K562 (cell line): ENCODE measurements at regions not wholly inside any gene's neighbourhood (a gene's known extent, or its start where the extent isn't known, plus 50 kb on each side); places are given as distances from the start of the nearest gene placed in this dataset.
A peak's percentile ranks its signal among the peaks of the same experiment; 100 is the strongest.

Experiments used
- ATAC-seq: fragments of 200-7000 bp; cut with Tn5 transposase; 3 replicates; pipeline ENCODE4 v1.9.1; 2020; ENCODE audit warnings: moderate library complexity
- BruUV-seq: library from RNA; stranded (reverse); fragments of 400-500 nt; replicated peaks from 2 replicates; lab custom pipeline; 2021; lab: Mats Ljungman, UMichigan
- CTCF ChIA-PET: fragments of 300-600 bp; formaldehyde crosslinking; extraction: SDS; loops from one replicate; lab custom pipeline; 2021; ENCODE audit warnings: low intra/inter-chr PET ratio; lab: Yijun Ruan, JAX
- POLR2A ChIA-PET: fragments of 300-600, 350-650 bp; sonication (Branson Sonifier 250); formaldehyde crosslinking; extraction: SDS; loops from one replicate; lab custom pipeline; 2021; ENCODE audit warnings: antibody characterized with exemption, inconsistent platforms; lab: Yijun Ruan, JAX
- DNase-seq, 4 experiments: peaks; one replicate each; pipeline versions ENCODE4 v3.0.0 to v3.0.0-alpha.2; 2011 to 2018; ENCODE audit warnings: low spot score in 3 of 4, mixed read lengths in 3 of 4; ENCODE audit errors: extremely low read depth in 1 of 4
- FAIRE-seq: peaks from 2 replicates; lab custom pipeline; 2011; peaks lifted over from hg19 to GRCh38; lab: Jason Lieb, UNC
- H2AFZ ChIP-seq: 2 replicates; pipeline ENCODE4 v1.6.0; 2011; ENCODE audit warnings: low read depth, low read length, control low read depth, inconsistent platforms
- H3K27ac ChIP-seq: fragments of 200-600 bp; 3 replicates; pipeline ENCODE4 v1.8.0; 2011; ENCODE audit warnings: low read depth, mild to moderate bottlenecking, control low read depth, inconsistent platforms, low read length, moderate library complexity, mixed read lengths; ENCODE audit errors: extremely low read depth
- H3K27me3 ChIP-seq, 2 experiments: fragments of 300-600 bp in 1 of 2; 2 replicates in 1 of 2; 3 replicates in 1 of 2; pipeline versions ENCODE4 v1.6.0 to v1.8.0; 2011; ENCODE audit warnings: inconsistent platforms in 2 of 2, low read length in 2 of 2, mild to moderate bottlenecking in 1 of 2, mixed read lengths in 1 of 2, moderate library complexity in 1 of 2; ENCODE audit not compliant: control insufficient read depth in 2 of 2, insufficient read depth in 2 of 2
- H3K36me3 ChIP-seq: fragments of 300-600 bp; 3 replicates; pipeline ENCODE4 v1.8.0; 2011; ENCODE audit warnings: mild to moderate bottlenecking, low read length, inconsistent platforms; ENCODE audit not compliant: control insufficient read depth, insufficient read depth
- H3K4me1 ChIP-seq, 2 experiments: fragments of 200-600 bp in 1 of 2; replicated peaks in 1 of 2; 2 replicates in 1 of 2; 3 replicates in 1 of 2; pipeline versions ENCODE4 v1.5.1 to v1.8.0; 2011; ENCODE audit warnings: inconsistent platforms in 2 of 2, low read length in 2 of 2, mild to moderate bottlenecking in 1 of 2, mixed read lengths in 1 of 2, moderate library complexity in 1 of 2; ENCODE audit not compliant: control insufficient read depth in 2 of 2, insufficient read depth in 2 of 2
- H3K4me2 ChIP-seq: 2 replicates; pipeline ENCODE4 v1.6.1; 2011; ENCODE audit warnings: low read length, control low read depth, inconsistent platforms, mixed read lengths; ENCODE audit not compliant: insufficient read depth
- H3K4me3 ChIP-seq: fragments of 200-600 bp; sonication (generic), shearing (Covaris generic); 2 replicates; pipeline ENCODE4 v1.5.1; 2016; ENCODE audit warnings: control low read depth, inconsistent platforms
- H3K79me2 ChIP-seq: fragments of 200-600 bp; 3 replicates; pipeline ENCODE4 v1.8.0; 2011; ENCODE audit warnings: low read length, inconsistent platforms; ENCODE audit not compliant: control insufficient read depth, insufficient read depth
- H3K9ac ChIP-seq, 2 experiments: 2 replicates each; pipeline versions ENCODE4 v1.6.0 to v1.6.1; 2011; ENCODE audit warnings: low read depth in 2 of 2, low read length in 2 of 2, control low read depth in 1 of 2, inconsistent platforms in 1 of 2, mild to moderate bottlenecking in 1 of 2, mixed read lengths in 1 of 2; ENCODE audit not compliant: insufficient read depth in 1 of 2
- H3K9me1 ChIP-seq: one replicate; pipeline ENCODE4 v1.6.0; 2011; ENCODE audit warnings: inconsistent platforms, mild to moderate bottlenecking, low read length, moderate library complexity; ENCODE audit not compliant: control insufficient read depth, insufficient read depth
- H3K9me3 ChIP-seq: replicated peaks from 2 replicates; pipeline ENCODE4 v1.5.1; 2011; ENCODE audit warnings: low read depth, low read length, inconsistent platforms; ENCODE audit not compliant: control insufficient read depth, insufficient read depth
- H4K20me1 ChIP-seq: replicated peaks from 2 replicates; pipeline ENCODE4 v1.6.1; 2011; ENCODE audit warnings: low read length, inconsistent platforms, mixed read lengths; ENCODE audit not compliant: control insufficient read depth, insufficient read depth
- ARHGAP35 ChIP-seq: fragments of 450-650 bp; IDR thresholded peaks from 2 replicates; pipeline ENCODE4 v1.6.1; 2018; ENCODE audit not compliant: partially characterized antibody
- BRF1 ChIP-seq: IDR thresholded peaks from 3 replicates; pipeline ENCODE4 v1.6.1; 2011; ENCODE audit warnings: borderline replicate concordance, mild to moderate bottlenecking; ENCODE audit not compliant: insufficient read length; ENCODE audit errors: extremely low read depth
- EZH2 ChIP-seq: IDR thresholded peaks from 2 replicates; pipeline ENCODE4 v1.6.1; 2012; ENCODE audit warnings: low read depth, mild to moderate bottlenecking, inconsistent platforms, low read length, borderline replicate concordance
- FOXO4 ChIP-seq: fragments of 450-650 bp; formaldehyde crosslinking; IDR thresholded peaks from 2 replicates; pipeline ENCODE4 v1.4.0; 2020; ENCODE audit warnings: mild to moderate bottlenecking, moderate library complexity
- HBP1 ChIP-seq: fragments of 450-650 bp; formaldehyde crosslinking; IDR thresholded peaks from 2 replicates; pipeline ENCODE4 v1.4.0; 2022; ENCODE audit warnings: missing genetic modification characterization
- HDAC1 ChIP-seq, 2 experiments: fragments of 450-650 bp; IDR thresholded peaks; 2 replicates each; pipeline ENCODE4 v1.6.1; 2016 to 2017; ENCODE audit warnings: inconsistent platforms in 1 of 2, mild to moderate bottlenecking in 1 of 2, moderate library complexity in 1 of 2
- HNRNPK ChIP-seq: fragments of 200-400 bp; formaldehyde crosslinking; IDR thresholded peaks from one replicate; pipeline ENCODE4 v1.6.1; 2018; ENCODE audit warnings: mild to moderate bottlenecking, low read depth, low read length; ENCODE audit not compliant: poor library complexity, severe bottlenecking
- POLR2B ChIP-seq: fragments of 450-650 bp; IDR thresholded peaks from 2 replicates; pipeline ENCODE4 v1.6.1; 2018; ENCODE audit warnings: low read depth; ENCODE audit not compliant: partially characterized antibody
- RUNX1 ChIP-seq: sonication (generic); IDR thresholded peaks from 2 replicates; pipeline ENCODE4 v1.6.1; 2016; ENCODE audit warnings: antibody characterized with exemption, low read depth
- SOX6 ChIP-seq: fragments of 450-650 bp; IDR thresholded peaks from 2 replicates; pipeline ENCODE4 v1.6.1; 2014; ENCODE audit warnings: mild to moderate bottlenecking
- TAF9B ChIP-seq: fragments of 450-650 bp; IDR thresholded peaks from 2 replicates; pipeline ENCODE4 v1.6.1; 2018; ENCODE audit warnings: mild to moderate bottlenecking; ENCODE audit not compliant: partially characterized antibody
- USF2 ChIP-seq: sonication (generic); formaldehyde crosslinking; IDR thresholded peaks from 2 replicates; pipeline ENCODE4 v1.5.0; 2020; ENCODE audit warnings: missing genetic modification reagents
- ZNF57 ChIP-seq: fragments of 450-650 bp; formaldehyde crosslinking; IDR thresholded peaks from 2 replicates; pipeline ENCODE4 v1.4.0; 2020; ENCODE audit warnings: mild to moderate bottlenecking, moderate library complexity
- WGBS: fragments of 100-300 bp; shearing (Covaris generic); methylation state at CpG from one replicate; pipeline ENCODE4 v1.1.6; 2016; ENCODE audit warnings: low coverage, mixed read lengths; ENCODE audit not compliant: insufficient coverage; ENCODE audit errors: missing lambda C conversion rate; 5-methylcytosine and 5-hydroxymethylcytosine counted together
- in situ Hi-C: fragments of 300-500 bp; cut with MboI; formaldehyde crosslinking; loops from 4 replicates; pipeline ENCODE4 v1.15.0; 2018; ENCODE audit warnings: inconsistent platforms, mixed read lengths
- intact Hi-C: fragments of 100-400 bp; cut with micrococcal nuclease; formaldehyde crosslinking; loops from 2 replicates; pipeline ENCODE4 v1.14.2; 2022
- TF ChIP-seq, protein P1 (sequence below): fragments of 250-450 bp; sonication (Bioruptor Pico); IDR thresholded peaks from 2 replicates; pipeline ENCODE4 v1.9.0; 2021; ENCODE audit warnings: mild to moderate bottlenecking, inconsistent platforms
- TF ChIP-seq, protein P2 (sequence below): fragments of 250-450 bp; sonication (Bioruptor Pico); IDR thresholded peaks from 2 replicates; pipeline ENCODE4 v1.8.0; 2022; ENCODE audit warnings: moderate library complexity, mild to moderate bottlenecking, inconsistent platforms

DNA sequence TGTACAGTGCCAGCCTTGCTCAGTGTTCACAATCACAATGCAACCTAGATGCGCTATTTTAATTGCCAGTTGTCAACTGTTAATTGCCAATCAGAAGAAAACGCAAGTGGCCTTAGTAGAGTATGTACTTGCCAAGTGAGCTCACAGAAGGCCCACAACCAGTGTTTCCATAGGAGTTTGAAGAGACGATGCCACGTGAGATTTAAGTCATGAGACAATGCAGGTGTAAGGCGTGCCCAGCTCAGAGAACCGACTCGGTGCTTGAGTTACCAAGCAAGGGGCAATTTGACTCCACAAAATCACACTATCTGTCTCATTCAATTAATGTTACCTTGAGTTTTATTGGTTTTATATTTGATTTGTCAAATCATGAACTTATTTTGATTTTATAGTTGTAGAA is 65.6 kb downstream of the TEX35 start:
- no peak overlapping the region for H3K4me2 ChIP-seq
- H3K4me1 ChIP-seq = no peaks in the 10 kb centered on the region
- H3K79me2 ChIP-seq = no peaks in the 10 kb centered on the region
- H3K27ac ChIP-seq = no peak overlapping the region
- peaks cover 2 to 4% of the 10 kb centered on the region in 2 experiments; a peak in 1 of 5 replicates for H3K27me3 ChIP-seq
- ATAC-seq = no peak
- H3K36me3 ChIP-seq = no peaks in the 10 kb centered on the region
- CTCF ChIA-PET = no interaction called here
- H3K9ac ChIP-seq = no peak overlapping the region
- 0% methylated on average over 7 of the region's 7 CpGs for WGBS
- 0 out of 2 replicates have a peak, but pooled peaks cover 4% of the 10 kb centered on the region for H4K20me1 ChIP-seq
- no TSS peak for BruUV-seq
- H2AFZ ChIP-seq = no peak overlapping the region
- in situ Hi-C loops = no loop called here
- no peak for DNase-seq
- intact Hi-C loops = no loop called here
- H3K9me3 ChIP-seq = no peaks in the 10 kb centered on the region
- peak; percentile 11 for FAIRE-seq
- no peak overlapping the region for H3K4me3 ChIP-seq
- POLR2A ChIA-PET = no interaction called here
- no peaks in the 10 kb centered on the region for H3K9me1 ChIP-seq
- TF ChIP-seq HNRNPK = no peak
- TF ChIP-seq ARHGAP35 = no peak
- TF ChIP-seq POLR2B = no peak
- TF ChIP-seq HBP1 (CRISPR knock-in tag) = no peak
- no peak for TF ChIP-seq HDAC1 (IDR thresholded peaks at IDR 0.05)
- TF ChIP-seq ZNF57 (CRISPR knock-in tag) = no peak
- TF ChIP-seq RUNX1 = no peak
- TF ChIP-seq EZH2 = no peak
- TF ChIP-seq FOXO4 (CRISPR knock-in tag) = no peak
- TF ChIP-seq SOX6 = no peak
- no peak for TF ChIP-seq BRF1
- TF ChIP-seq, protein P1, sequence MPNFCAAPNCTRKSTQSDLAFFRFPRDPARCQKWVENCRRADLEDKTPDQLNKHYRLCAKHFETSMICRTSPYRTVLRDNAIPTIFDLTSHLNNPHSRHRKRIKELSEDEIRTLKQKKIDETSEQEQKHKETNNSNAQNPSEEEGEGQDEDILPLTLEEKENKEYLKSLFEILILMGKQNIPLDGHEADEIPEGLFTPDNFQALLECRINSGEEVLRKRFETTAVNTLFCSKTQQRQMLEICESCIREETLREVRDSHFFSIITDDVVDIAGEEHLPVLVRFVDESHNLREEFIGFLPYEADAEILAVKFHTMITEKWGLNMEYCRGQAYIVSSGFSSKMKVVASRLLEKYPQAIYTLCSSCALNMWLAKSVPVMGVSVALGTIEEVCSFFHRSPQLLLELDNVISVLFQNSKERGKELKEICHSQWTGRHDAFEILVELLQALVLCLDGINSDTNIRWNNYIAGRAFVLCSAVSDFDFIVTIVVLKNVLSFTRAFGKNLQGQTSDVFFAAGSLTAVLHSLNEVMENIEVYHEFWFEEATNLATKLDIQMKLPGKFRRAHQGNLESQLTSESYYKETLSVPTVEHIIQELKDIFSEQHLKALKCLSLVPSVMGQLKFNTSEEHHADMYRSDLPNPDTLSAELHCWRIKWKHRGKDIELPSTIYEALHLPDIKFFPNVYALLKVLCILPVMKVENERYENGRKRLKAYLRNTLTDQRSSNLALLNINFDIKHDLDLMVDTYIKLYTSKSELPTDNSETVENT (CRISPR knock-in tag) = no peak
- TF ChIP-seq, protein P2, sequence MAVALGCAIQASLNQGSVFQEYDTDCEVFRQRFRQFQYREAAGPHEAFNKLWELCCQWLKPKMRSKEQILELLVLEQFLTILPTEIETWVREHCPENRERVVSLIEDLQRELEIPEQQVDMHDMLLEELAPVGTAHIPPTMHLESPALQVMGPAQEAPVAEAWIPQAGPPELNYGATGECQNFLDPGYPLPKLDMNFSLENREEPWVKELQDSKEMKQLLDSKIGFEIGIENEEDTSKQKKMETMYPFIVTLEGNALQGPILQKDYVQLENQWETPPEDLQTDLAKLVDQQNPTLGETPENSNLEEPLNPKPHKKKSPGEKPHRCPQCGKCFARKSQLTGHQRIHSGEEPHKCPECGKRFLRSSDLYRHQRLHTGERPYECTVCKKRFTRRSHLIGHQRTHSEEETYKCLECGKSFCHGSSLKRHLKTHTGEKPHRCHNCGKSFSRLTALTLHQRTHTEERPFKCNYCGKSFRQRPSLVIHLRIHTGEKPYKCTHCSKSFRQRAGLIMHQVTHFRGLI (CRISPR knock-in tag) = no peak
- TF ChIP-seq TAF9B = no peak
- no peak for TF ChIP-seq USF2
